Central memory CD4-positive, alpha-beta T cell (primary cell): ENCODE measurements at regions not wholly inside any gene's neighbourhood (a gene's known extent, or its start where the extent isn't known, plus 50 kb on each side); places are given as distances from the start of the nearest gene placed in this dataset.

Experiments used
- DNase-seq: peaks from one replicate; pipeline ENCODE4 v3.0.0; 2022

DNA sequence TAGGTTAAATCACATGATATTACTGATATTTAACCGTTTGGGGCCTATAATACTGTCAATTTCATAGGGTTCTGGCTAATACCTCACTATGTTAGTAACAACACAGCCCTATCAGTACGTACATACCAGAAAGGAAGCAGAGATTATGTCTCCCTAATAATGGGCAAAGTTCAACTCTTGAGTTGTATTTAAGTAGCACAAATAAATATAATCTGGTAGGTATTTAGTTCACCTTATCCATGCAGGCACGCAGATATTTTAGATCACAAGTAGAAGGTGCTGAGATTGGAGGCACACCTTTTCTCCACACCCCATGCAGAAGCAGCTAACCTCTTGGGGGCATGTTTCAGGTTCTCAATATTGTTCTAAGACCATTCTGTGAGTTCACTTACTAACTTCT lies 118.9 kb downstream of the IRS1 start:
- DNase-seq: no peak

- no peak for DNase-seq
Measured at GRCh38 chr2:226679389-226680065, 120.1 kb downstream of the IRS1 start.

- no peak for DNase-seq
Measured at GRCh38 chr2:226678422-226678821, 121.2 kb downstream of the IRS1 start.

DNA sequence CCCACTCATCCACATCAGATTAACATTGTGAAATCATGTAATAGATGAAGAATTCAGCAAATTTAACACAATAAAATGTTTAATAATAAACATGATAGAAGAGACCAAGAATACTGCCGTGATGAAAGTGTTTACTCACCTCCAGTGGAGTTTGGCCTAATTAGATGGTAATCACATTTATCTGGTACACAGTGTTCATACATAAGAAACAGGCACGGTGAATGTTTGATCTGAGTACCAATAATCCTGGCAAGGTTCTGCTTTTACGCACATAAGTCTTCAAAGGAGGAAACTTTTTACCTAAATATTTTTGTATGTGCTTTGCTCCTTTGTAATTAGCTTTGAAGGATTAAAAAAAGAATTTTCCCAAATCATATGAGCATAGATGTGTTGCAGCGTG lies 122.5 kb downstream of the IRS1 start:
- DNase-seq: no peak

GRCh38 chr2:226676618-226677017 lies 123.0 kb downstream of the IRS1 start:
- DNase-seq: no peak

- DNase-seq: no peak
Measured at GRCh38 chr2:226674123-226674522, 125.5 kb downstream of the IRS1 start.

DNA sequence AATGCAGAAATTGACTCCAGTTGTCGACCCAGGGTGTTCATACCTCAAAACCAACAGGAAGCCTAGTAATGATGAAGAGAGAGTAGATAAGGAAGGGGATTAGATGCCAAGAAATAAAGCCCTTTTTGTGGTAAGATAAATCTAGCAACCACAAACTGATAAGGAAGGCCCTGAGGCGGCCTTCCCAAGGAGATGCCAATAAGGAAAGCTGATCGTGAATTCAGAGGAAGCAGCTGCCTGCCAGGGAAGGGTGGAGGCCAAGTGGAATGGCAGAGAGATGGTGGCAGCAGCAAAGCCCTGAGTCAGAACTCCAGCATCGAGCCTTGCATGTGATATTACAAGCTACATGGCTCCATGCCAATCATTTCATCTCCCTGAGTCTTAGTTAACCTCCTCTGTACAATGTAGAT lies 126.3 kb downstream of the IRS1 start:
- no peak for DNase-seq

DNA sequence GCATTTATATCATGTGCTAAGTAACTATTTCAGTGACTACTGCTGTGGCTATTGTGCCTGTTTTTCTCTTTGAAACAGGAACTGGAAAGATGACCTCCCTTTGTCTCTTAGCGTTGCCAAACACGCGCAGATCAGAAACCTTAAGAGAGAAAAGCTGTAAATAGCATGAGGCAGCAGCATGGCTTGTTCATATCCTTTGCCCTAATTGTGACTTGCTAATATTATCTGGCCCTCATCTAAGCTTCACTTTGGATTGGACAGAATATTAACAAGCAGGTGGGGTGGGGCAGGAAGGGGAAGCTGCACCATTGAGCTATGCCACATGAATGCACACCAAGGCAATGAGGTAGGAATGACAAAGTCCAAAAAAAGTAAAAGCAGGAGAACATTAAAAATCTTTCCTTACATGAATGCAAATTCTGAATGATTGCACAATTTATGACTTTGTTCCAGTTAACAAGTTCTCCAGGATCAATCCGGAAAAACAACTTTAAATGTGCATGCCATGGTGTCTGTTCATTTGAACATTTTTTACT lies 128.4 kb downstream of the IRS1 start:
- no peak for DNase-seq

- DNase-seq: no peak
Measured at GRCh38 chr2:226669905-226670304, 129.7 kb downstream of the IRS1 start.

GRCh38 chr2:226669249-226669648 lies 130.4 kb downstream of the IRS1 start:
- DNase-seq: no peak

DNA sequence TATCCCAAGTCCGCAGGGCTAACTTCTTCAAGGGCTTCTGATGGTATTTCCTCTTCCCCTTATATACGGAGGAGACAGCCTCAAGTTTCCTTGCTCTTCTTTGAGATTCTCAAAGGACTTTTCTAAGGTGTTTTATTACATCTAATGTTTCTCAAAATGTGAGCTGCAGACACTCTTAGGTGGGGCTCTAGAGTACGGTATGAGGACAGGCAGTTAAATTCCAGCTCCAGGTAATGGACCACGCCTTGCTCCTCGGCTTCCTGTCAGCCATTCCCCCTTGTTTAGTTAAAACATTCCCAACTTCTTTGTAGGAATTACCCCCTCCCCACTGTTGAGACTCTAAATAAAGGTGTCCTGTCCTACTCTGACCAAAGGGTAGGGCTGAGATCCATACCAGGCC lies 131.9 kb downstream of the IRS1 start:
- no peak for DNase-seq

- DNase-seq: no peak
Measured at GRCh38 chr2:226665306-226665831, 134.3 kb downstream of the IRS1 start.

- no peak for DNase-seq
Measured at GRCh38 chr2:226664661-226665060, 135.0 kb downstream of the IRS1 start.

- no peak for DNase-seq
Measured at GRCh38 chr2:226664140-226664539, 135.5 kb downstream of the IRS1 start.

- no peak for DNase-seq
Measured at GRCh38 chr2:226661789-226662545, 137.7 kb downstream of the IRS1 start.

GRCh38 chr2:226660526-226660925 lies 139.1 kb downstream of the IRS1 start:
- DNase-seq: no peak

DNA sequence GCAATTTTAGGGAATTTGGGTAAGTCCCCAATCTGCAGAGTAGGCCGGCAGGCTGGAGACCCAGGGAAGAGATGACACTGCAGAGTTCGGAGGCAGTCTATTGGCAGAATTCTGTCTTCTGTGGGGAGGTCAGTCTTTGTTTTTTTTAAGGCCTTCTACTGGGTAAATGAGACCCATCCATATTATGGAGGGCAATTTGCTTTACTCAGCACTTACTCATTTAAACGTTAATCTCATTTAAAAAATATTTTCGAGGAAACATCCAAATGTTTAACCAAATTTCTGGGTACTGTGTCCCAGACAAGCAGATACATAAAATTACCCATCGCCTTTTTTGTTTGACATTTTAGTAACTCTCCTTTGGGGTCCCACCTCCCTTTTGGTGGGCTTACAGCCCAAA lies 139.5 kb downstream of the IRS1 start:
- no peak for DNase-seq

GRCh38 chr2:226659410-226659809 lies 140.2 kb downstream of the IRS1 start:
- DNase-seq: no peak

DNA sequence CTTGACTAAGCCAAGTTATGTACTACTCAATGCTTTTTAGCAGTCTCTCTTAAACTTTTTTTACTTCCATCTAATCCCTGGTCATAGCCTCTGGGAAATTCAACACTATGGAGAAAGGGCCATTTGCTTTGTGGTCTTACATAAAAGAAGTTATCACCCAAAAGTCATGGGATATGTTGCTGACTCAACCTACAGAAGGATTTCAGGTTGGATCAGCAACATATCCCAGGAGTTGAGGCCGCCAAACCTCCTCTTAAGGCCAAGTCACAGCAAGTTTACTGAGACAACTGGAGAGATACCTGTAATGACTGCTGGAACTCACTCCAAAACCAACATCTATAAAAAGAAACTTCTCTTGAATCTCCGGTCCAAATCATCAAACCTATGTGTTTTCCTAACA lies 141.1 kb downstream of the IRS1 start:
- DNase-seq: no peak

DNA sequence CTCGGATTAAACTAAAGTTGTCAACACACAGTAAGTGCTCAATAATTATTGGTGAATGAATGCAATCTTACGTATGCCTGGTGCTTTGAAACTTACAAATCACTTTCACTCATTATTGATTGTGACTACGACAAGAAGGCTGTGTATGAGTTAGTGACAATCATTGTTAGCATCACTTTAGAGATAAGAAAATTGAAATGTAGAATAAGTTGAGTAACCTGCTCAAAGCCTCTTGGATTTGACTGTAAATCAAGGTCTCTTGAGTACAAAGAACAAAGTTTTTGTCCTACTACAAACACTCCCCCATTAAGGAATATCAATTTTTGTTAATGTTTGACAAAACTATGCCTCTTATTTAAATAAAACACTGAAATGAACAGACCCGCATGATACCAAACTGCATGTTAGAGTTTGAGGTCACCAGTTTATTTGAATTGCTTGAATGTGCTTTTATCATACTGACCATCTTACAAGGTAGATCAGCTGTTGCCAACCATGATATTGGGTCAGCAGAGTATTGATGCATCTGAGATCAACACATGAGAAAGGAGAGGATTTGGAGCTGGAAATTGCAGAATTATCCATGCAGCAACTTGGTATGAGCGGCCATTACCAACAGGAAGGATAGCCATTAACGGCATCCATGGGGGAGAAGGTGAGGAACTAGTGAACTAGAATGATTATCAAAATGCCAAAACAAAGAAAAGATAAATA lies 142.1 kb downstream of the IRS1 start:
- DNase-seq: no peak

DNA sequence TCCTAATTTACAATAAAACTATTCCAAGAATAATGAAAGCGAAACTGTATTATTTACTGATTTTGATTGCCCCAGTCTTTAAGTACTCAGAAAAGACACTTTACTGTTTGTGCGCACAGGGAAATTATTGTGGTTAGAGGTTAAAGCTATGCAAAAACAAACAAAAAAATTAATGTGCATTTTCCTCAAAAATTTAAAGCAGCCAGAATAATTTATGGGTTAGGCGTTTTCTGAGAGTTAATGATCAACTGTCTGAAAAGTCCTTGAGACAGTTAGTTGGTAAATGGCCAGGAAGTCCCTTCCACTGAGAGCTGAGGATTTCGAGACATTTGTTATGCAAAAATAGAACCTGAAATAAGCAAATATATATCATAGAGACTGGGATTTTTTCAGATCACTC lies 143.3 kb downstream of the IRS1 start:
- no peak for DNase-seq

GRCh38 chr2:226655871-226656270 lies 143.7 kb downstream of the IRS1 start:
- no peak for DNase-seq

DNA sequence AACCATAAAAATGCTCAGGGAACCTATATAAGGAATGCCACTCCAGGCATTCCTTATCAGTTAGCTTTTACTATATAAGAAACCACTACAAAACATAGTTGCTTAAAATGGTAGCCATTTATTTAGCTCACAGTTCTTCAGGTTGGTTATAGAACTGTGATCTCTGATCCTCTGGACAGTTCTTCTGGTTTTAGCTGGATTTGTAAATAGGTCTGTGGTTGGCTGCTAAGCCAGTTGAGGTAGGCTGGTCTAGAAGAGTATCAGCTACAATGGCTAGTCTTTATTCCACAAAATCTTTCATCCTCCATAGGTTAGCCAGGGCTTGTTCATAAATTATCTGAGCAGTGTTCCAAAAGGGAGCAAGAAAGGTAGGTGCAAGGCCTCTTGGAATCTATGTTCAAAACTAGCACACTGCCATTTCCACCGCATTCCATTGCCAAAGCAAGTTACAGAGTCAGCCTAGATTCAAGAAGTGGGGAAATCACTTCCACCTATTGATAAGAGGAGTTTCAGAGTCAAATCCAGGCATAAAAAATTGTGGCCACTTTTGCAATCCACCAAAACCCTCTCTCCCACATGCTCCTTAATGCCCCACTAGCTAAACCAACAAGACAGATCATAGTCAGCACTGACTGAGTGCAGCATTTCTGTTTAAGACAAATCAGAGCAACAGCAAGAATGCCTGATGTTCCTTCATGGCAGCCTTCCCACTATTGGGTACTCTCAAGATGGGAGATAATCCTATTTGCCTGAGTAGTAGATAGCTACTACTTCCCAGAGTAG lies 146.4 kb downstream of the IRS1 start:
- DNase-seq: no peak
